Endometrium (tissue), 2 donors: ENCODE measurements at regions not wholly inside any gene's neighbourhood (a gene's known extent, or its start where the extent isn't known, plus 50 kb on each side); places are given as distances from the start of the nearest gene placed in this dataset.
"Not testable (repeated sequence)": the region's sequence is repeated elsewhere in the genome, so short reads cannot be mapped to it uniquely, and the experiment has no call there.

Source experiments
- FAIRE-seq: peaks from 2 replicates; lab custom pipeline; 2012; peaks lifted over from hg19 to GRCh38; lab: Jason Lieb, UNC
- donor health status: control.
- donor health status: control.

- FAIRE-seq, result no peak
Observed at GRCh38 chr9:22840641-22841040, 394.0 kb downstream of the DMRTA1 start.

GRCh38 chr9:22845243-22845642 is 398.6 kb downstream of the DMRTA1 start:
- not testable (repeated sequence) for FAIRE-seq

GRCh38 chr9:22855980-22856379 is 409.4 kb downstream of the DMRTA1 start:
- no peak for FAIRE-seq

- FAIRE-seq, result no peak
Observed at GRCh38 chr9:22857316-22857715, 410.7 kb downstream of the DMRTA1 start.

GRCh38 chr9:22863106-22863505 is 416.5 kb downstream of the DMRTA1 start:
- FAIRE-seq, result no peak

- no peak for FAIRE-seq
Observed at GRCh38 chr9:22863736-22864135, 417.1 kb downstream of the DMRTA1 start.

GRCh38 chr9:22893196-22893843 is 446.7 kb downstream of the DMRTA1 start:
- no peak for FAIRE-seq

- no peak for FAIRE-seq
Observed at GRCh38 chr9:22898591-22898990, 452.0 kb downstream of the DMRTA1 start.

- FAIRE-seq, result no peak
Observed at GRCh38 chr9:22911632-22912031, 465.0 kb downstream of the DMRTA1 start.

- no peak for FAIRE-seq
Observed at GRCh38 chr9:22913026-22913425, 466.4 kb downstream of the DMRTA1 start.

- no peak for FAIRE-seq
Observed at GRCh38 chr9:22913518-22913917, 466.9 kb downstream of the DMRTA1 start.

- no peak for FAIRE-seq
Observed at GRCh38 chr9:22916148-22916547, 469.5 kb downstream of the DMRTA1 start.

GRCh38 chr9:22919423-22919822 is 472.8 kb downstream of the DMRTA1 start:
- no peak for FAIRE-seq

- no peak for FAIRE-seq
Observed at GRCh38 chr9:22921742-22922141, 475.1 kb downstream of the DMRTA1 start.

- FAIRE-seq, result no peak
Observed at GRCh38 chr9:22922222-22922621, 475.6 kb downstream of the DMRTA1 start.

GRCh38 chr9:22954550-22954949 is 507.9 kb downstream of the DMRTA1 start:
- no peak for FAIRE-seq

GRCh38 chr9:22954964-22955363 is 508.3 kb downstream of the DMRTA1 start:
- no peak for FAIRE-seq

- no peak for FAIRE-seq
Observed at GRCh38 chr9:22969350-22969979, 522.8 kb downstream of the DMRTA1 start.

GRCh38 chr9:22970434-22970975 is 523.9 kb downstream of the DMRTA1 start:
- no peak for FAIRE-seq

- no peak for FAIRE-seq
Observed at GRCh38 chr9:22975951-22976350, 529.3 kb downstream of the DMRTA1 start.

- FAIRE-seq, result no peak
Observed at GRCh38 chr9:22976454-22976853, 529.8 kb downstream of the DMRTA1 start.

GRCh38 chr9:22980429-22980828 is 533.8 kb downstream of the DMRTA1 start:
- FAIRE-seq, result not testable (repeated sequence)

- FAIRE-seq, result no peak
Observed at GRCh38 chr9:22986556-22986955, 539.9 kb downstream of the DMRTA1 start.

- FAIRE-seq, result no peak
Observed at GRCh38 chr9:22990349-22990748, 543.7 kb downstream of the DMRTA1 start.
